ENCODE measurements at regions not wholly inside any gene's neighbourhood (a gene's known extent, or its start where the extent isn't known, plus 50 kb on each side); places are given as distances from the start of the nearest gene placed in this dataset.
"Not testable (repeated sequence)": the region's sequence is repeated elsewhere in the genome, so short reads cannot be mapped to it uniquely, and the experiment has no call there.

- no peak overlapping the region for H3K4me3 ChIP-seq (ENCODE audit: low read depth, low read length)
- no peak for TF ChIP-seq CTCF (IDR thresholded peaks at IDR 0.05; ENCODE audit: borderline replicate concordance, insufficient read depth, low read depth, low read length)
Measured at GRCh38 chr15:31217566-31218270, 108.9 kb upstream of the KLF13 start.

- no peak for TF ChIP-seq CTCF (IDR thresholded peaks at IDR 0.05; ENCODE audit: borderline replicate concordance, insufficient read depth, low read depth, low read length)
Measured at GRCh38 chr15:31219221-31219620, 107.4 kb upstream of the KLF13 start.

GRCh38 chr15:31221936-31222515 lies 104.6 kb upstream of the KLF13 start:
- no peak overlapping the region for H3K4me3 ChIP-seq (ENCODE audit: low read depth, low read length)

More at GRCh38 chr15:31219221-31219620, 107.4 kb upstream of the KLF13 start:
- H3K4me3 ChIP-seq (ENCODE audit: low read depth, low read length): no peak overlapping the region

GRCh38 chr15:31222773-31223341 lies 103.8 kb upstream of the KLF13 start:
- H3K4me3 ChIP-seq (ENCODE audit: low read depth, low read length): no peak overlapping the region
- TF ChIP-seq CTCF (IDR thresholded peaks at IDR 0.05; ENCODE audit: borderline replicate concordance, insufficient read depth, low read depth, low read length): no peak

More at GRCh38 chr15:31221936-31222515, 104.6 kb upstream of the KLF13 start:
- no peak for TF ChIP-seq CTCF (IDR thresholded peaks at IDR 0.05; ENCODE audit: borderline replicate concordance, insufficient read depth, low read depth, low read length)

- no peak overlapping the region for H3K4me3 ChIP-seq (ENCODE audit: low read depth, low read length)
- no peak for TF ChIP-seq CTCF (IDR thresholded peaks at IDR 0.05; ENCODE audit: borderline replicate concordance, insufficient read depth, low read depth, low read length)
Measured at GRCh38 chr15:31223478-31224350, 102.9 kb upstream of the KLF13 start.

- not testable (repeated sequence) for H3K4me3 ChIP-seq (ENCODE audit: low read depth, low read length)
Measured at GRCh38 chr15:31224661-31225060, 102.0 kb upstream of the KLF13 start.

- H3K4me3 ChIP-seq (ENCODE audit: low read depth, low read length): peak overlapping the region; percentile 5
- TF ChIP-seq CTCF (IDR thresholded peaks at IDR 0.05; ENCODE audit: borderline replicate concordance, insufficient read depth, low read depth, low read length): no peak
Measured at GRCh38 chr15:31225356-31225955, 101.2 kb upstream of the KLF13 start.
